HG02870 (cell line): ENCODE measurements at regions not wholly inside any gene's neighbourhood (a gene's known extent, or its start where the extent isn't known, plus 50 kb on each side); places are given as distances from the start of the nearest gene placed in this dataset.

Experiments
- ATAC-seq: cut with Tn5 transposase; IDR thresholded peaks from one replicate; pipeline ENCODE4 v1.9.1; 2021; ENCODE audit warnings: mild to moderate bottlenecking, moderate library complexity; ENCODE audit not compliant: unreplicated experiment

GRCh38 chr14:98947911-98948595 is 323.9 kb downstream of the BCL11B start:
- ATAC-seq: no peak

- ATAC-seq: no peak
Measured at GRCh38 chr14:98949051-98949450, 322.9 kb downstream of the BCL11B start.

- no peak for ATAC-seq
Measured at GRCh38 chr14:98949481-98950135, 322.4 kb downstream of the BCL11B start.

- ATAC-seq: no peak
Measured at GRCh38 chr14:98950353-98950895, 321.6 kb downstream of the BCL11B start.

DNA sequence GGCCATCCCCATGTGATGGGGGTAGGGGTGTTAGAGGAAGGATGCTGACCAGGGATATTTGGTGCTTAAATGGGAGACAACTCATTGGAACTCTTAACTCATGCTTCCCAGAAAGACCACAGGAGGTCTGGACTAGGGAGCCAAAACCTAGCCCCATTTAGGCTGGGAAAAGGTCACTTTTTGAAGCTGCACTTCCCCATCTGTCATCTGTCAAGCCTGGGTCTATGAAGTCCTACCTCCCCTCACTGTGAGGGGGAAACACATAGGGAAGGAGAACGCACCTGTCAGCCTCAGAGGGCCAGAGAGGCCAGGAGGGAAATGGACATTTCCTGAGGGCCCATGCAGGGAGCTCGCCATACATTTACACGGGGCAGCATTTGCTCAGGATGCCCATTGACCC is 321.0 kb downstream of the BCL11B start:
- no peak for ATAC-seq

DNA sequence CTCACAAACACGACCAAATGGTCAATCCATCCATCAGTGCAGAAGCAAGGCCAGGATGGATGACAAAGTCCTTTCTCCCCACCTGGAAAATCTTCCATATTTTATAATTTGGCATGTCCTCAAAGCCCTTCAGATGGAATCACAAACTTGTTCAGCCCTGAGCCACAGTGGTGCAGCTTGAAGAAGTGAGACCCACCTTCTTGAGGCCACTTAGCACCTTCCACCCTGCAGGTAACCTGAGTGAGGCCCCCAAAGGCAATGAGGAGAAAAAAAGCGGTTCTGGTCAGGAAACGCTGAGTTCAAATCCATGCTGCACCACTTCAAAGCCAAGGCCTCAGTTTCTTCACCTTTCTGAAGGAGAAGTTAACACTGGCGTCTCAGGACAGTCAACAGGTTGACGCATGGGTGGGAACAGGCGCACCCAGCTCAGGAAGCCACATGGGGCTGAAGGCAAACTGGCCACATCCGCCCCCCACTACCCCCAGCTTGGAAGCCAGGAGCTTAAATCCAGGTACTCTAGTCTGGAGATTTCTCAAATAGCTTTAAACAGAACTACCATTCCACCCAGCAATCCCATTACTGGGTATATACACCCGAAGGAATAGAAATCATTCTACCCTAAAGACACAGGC is 320.4 kb downstream of the BCL11B start:
- ATAC-seq: no peak

DNA sequence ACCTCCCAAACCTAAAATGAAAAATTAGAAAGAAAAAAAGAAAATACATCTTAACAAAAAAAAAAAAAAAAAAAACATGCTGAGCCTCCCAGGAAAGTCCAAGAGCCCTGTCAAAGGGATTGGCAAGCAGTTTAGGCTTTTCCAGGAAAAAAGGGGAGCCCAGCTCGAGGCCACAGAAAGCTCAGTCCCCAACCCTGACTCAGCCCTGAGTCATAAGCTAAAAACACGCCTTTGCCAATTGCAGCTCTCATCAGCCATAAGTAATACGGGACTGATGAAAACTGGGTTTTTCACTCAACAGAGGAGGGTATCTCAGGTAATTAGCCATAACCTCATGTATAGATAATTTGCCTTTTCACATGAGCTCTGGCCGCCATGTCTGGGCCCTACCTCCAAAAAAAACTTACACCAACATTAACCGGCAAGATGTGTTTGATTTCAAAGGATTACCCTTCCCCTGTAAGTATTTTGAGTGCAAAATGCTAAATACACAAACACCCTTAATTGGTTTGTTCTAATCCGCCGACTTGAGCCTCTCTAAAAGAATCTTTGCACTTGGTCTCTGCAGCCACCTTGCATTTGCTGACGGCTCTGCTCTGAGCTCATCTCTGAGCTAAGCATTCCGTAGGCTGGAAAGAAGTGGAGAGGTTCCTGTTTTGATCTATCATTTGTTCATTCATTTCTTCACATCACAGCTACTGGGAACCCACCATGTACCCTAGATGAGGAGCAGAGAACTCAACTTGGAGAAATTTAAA is 319.2 kb downstream of the BCL11B start:
- ATAC-seq: no peak

DNA sequence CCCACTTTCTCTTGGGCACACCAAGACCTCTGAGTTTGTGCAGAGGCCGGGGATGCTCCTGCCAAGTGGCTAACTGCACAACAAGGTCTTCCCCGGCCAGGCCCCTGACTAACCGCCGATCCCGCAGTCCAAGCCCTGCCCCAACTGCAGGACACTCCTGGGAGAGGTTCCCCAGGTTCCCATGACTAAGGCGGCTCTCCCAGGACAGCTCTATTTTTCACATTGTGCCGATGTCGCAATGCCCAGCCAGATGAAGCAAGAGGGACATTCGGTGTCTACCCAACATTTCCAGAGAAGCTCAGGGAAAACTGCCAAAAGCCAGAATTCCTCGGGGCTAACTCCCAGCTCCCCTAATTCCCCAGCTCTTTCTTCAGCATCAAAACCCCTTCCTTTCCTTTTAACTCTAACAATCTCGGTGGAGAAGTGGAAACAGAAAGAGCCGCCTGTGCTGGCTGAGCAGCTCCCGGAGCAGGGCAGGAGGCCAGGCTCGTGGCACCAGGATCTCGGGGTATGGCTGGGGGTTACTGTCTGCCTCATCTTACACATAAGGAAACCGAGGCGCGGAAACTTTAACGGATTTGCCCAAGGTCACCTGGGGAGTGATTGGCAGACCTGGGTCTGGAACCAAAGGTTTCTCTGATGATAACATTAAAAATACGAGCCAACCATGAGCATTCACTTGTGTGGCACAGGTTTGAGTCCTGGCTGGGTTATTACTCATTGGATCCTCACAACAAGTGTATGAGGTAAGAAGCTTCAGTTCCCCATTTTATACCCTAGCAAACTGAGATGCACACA is 318.2 kb downstream of the BCL11B start:
- ATAC-seq: no peak

GRCh38 chr14:98954349-98955000 is 317.5 kb downstream of the BCL11B start:
- no peak for ATAC-seq

GRCh38 chr14:98955036-98955740 is 316.8 kb downstream of the BCL11B start:
- no peak for ATAC-seq

- no peak for ATAC-seq
Measured at GRCh38 chr14:98955741-98956070, 316.3 kb downstream of the BCL11B start.

- ATAC-seq: no peak
Measured at GRCh38 chr14:98956181-98956580, 315.8 kb downstream of the BCL11B start.

- ATAC-seq: no peak
Measured at GRCh38 chr14:98956661-98957060, 315.3 kb downstream of the BCL11B start.

DNA sequence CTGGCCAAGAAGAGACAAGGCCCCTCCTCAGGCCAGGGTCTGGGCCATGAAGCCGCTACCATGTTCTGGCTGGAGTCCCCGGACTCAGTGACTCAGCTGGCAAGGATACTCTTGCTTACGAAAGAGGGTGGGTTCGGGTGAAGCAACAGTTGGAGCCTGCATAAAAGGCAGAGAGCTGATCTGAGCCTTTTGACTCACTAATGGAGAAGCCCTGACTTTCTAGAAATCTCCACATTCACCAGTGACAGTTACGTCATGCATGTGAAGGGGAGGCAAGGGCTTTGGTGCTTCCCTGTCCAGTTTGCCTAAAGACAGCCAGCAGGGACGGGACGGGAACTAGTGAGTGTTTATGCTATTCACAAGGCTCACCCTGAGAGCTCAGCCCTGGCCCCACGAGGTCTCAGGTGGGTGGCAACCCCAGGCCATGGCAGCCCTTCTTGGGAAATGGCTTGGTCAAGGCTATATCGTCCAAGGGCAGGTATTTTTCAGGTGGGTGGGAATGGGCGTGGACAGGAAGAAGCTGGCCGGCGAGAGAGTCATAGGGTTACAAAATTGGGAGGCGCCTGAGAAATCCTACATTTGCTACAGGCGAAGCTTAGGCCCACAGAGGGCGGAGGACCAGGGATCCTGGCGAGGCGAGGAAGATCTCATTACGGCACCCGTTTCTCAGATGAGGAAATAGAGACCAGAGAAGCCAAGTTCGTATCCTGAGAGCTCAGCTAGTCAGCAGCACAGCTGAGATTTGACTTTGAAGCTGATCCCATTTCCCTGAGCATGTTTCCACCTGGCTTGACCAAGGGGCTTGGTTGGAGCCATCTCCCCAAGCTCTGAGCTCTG is 314.6 kb downstream of the BCL11B start:
- no peak for ATAC-seq

DNA sequence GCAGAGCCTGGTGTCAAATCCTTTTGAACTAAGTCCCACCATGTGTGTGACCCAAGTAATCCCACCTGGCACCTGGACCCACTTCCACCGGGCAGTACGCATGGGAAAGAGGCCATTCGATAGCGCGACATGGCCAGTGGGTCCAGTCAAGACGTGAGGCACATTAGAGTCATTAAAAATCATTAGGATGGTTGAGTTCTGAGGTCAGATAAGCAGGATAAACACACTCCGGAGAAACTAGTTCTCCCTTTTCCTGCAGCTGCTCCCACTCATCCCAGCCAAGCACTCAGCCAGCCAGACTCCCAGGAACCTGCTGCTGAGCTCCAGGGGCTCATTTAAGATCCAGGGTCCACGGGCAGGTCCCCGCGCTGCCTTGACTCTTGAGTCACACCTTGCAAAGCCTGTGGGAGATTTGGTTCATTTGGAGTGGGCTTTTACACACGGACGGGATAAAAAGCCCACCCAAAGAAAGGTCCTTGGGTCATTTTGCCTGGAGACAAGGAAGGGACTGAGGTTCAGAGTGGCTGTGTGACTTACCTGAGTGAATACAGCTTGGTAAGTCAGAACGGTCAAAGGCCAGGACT is 313.9 kb downstream of the BCL11B start:
- no peak for ATAC-seq

DNA sequence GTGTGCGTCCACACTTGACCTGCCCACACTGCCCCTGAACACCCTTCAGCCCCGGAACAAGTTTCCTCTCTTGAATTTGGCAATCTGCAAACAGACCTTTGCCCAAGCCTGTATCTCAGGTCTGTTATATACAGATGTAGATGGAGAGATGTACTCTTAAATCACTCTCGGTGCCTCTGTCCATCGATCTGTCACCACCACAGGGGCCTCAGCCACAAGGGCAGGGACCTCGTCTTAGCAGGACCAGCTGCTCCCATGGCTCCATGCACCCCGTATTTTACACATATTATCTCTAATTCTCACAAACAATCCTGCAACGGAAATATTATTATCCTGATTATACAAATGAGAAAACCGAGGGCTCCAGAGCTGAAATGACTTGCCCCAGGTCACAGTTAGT is 313.4 kb downstream of the BCL11B start:
- ATAC-seq: no peak

DNA sequence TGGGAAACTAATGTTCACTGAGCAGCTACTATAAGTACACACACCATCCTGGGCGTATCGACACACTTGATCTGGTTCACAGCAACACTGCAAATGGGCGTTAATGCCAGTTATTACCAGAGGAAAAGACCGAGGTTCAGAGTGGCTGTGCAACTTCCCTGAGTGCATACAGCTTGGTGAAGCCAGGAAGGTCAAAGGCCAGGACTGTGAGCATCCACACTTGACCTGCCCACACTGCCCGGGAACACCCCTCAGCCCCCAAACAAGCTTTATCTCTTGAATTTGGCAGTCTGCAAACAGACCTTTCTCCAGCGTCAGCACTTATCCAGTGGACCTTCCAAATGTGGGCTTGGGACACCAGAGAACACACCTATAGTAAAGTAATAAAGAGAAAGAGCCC is 312.6 kb downstream of the BCL11B start:
- ATAC-seq: no peak

- no peak for ATAC-seq
Measured at GRCh38 chr14:98959958-98960616, 311.9 kb downstream of the BCL11B start.
